ENCODE measurements at regions not wholly inside any gene's neighbourhood (a gene's known extent, or its start where the extent isn't known, plus 50 kb on each side); places are given as distances from the start of the nearest gene placed in this dataset.
"Not testable (repeated sequence)": the region's sequence is repeated elsewhere in the genome, so short reads cannot be mapped to it uniquely, and the experiment has no call there.

GRCh38 chrX:39689376-39690104, 408.2 kb downstream of the BCOR start:
- no peak for DNase-seq (ENCODE audit: extremely low read depth in 1 of 11, low read depth in 9 of 11, low spot score in 4 of 11)

GRCh38 chrX:39690541-39691415, 407.0 kb downstream of the BCOR start:
- DNase-seq (ENCODE audit: extremely low read depth in 1 of 11, low read depth in 9 of 11, low spot score in 4 of 11), result no peak

- DNase-seq (ENCODE audit: extremely low read depth in 1 of 11, low read depth in 9 of 11, low spot score in 4 of 11), result no peak
Observed at GRCh38 chrX:39691724-39692123, 406.0 kb downstream of the BCOR start.

GRCh38 chrX:39692796-39693195, 405.0 kb downstream of the BCOR start:
- DNase-seq (ENCODE audit: extremely low read depth in 1 of 11, low read depth in 9 of 11, low spot score in 4 of 11), result no peak

GRCh38 chrX:39693298-39693697, 404.5 kb downstream of the BCOR start:
- no peak for DNase-seq (ENCODE audit: extremely low read depth in 1 of 11, low read depth in 9 of 11, low spot score in 4 of 11)

GRCh38 chrX:39702636-39703035, 395.1 kb downstream of the BCOR start:
- DNase-seq (ENCODE audit: extremely low read depth in 1 of 11, low read depth in 9 of 11, low spot score in 4 of 11), result not testable (repeated sequence)

GRCh38 chrX:39703307-39703706, 394.5 kb downstream of the BCOR start:
- DNase-seq (ENCODE audit: extremely low read depth in 1 of 11, low read depth in 9 of 11, low spot score in 4 of 11), result no peak

- no peak for DNase-seq (ENCODE audit: extremely low read depth in 1 of 11, low read depth in 9 of 11, low spot score in 4 of 11)
Observed at GRCh38 chrX:39704590-39704989, 393.2 kb downstream of the BCOR start.

GRCh38 chrX:39705290-39705689, 392.5 kb downstream of the BCOR start:
- no peak for DNase-seq (ENCODE audit: extremely low read depth in 1 of 11, low read depth in 9 of 11, low spot score in 4 of 11)

- DNase-seq (ENCODE audit: extremely low read depth in 1 of 11, low read depth in 9 of 11, low spot score in 4 of 11), result no peak
Observed at GRCh38 chrX:39709364-39709763, 388.4 kb downstream of the BCOR start.

GRCh38 chrX:39709812-39710211, 387.9 kb downstream of the BCOR start:
- no peak for DNase-seq (ENCODE audit: extremely low read depth in 1 of 11, low read depth in 9 of 11, low spot score in 4 of 11)

GRCh38 chrX:39710776-39711175, 387.0 kb downstream of the BCOR start:
- no peak for DNase-seq (ENCODE audit: extremely low read depth in 1 of 11, low read depth in 9 of 11, low spot score in 4 of 11)

- DNase-seq (ENCODE audit: extremely low read depth in 1 of 11, low read depth in 9 of 11, low spot score in 4 of 11), result no peak
Observed at GRCh38 chrX:39714471-39714870, 383.3 kb downstream of the BCOR start.

- DNase-seq (ENCODE audit: extremely low read depth in 1 of 11, low read depth in 9 of 11, low spot score in 4 of 11), result no peak
Observed at GRCh38 chrX:39716401-39716800, 381.4 kb downstream of the BCOR start.

GRCh38 chrX:39716802-39717540, 380.8 kb downstream of the BCOR start:
- DNase-seq (ENCODE audit: extremely low read depth in 1 of 11, low read depth in 9 of 11, low spot score in 4 of 11), result no peak

GRCh38 chrX:39718981-39719380, 378.8 kb downstream of the BCOR start:
- DNase-seq (ENCODE audit: extremely low read depth in 1 of 11, low read depth in 9 of 11, low spot score in 4 of 11), result no peak

GRCh38 chrX:39720945-39721344, 376.8 kb downstream of the BCOR start:
- DNase-seq (ENCODE audit: extremely low read depth in 1 of 11, low read depth in 9 of 11, low spot score in 4 of 11), result no peak

- DNase-seq (ENCODE audit: extremely low read depth in 1 of 11, low read depth in 9 of 11, low spot score in 4 of 11), result no peak
Observed at GRCh38 chrX:39721566-39722279, 376.0 kb downstream of the BCOR start.

GRCh38 chrX:39724544-39724943, 373.2 kb downstream of the BCOR start:
- no peak for DNase-seq (ENCODE audit: extremely low read depth in 1 of 11, low read depth in 9 of 11, low spot score in 4 of 11)

Measured in renal cortex interstitium (tissue), 11 donors.